Psoas muscle (tissue), 7 donors: ENCODE measurements at regions not wholly inside any gene's neighbourhood (a gene's known extent, or its start where the extent isn't known, plus 50 kb on each side); places are given as distances from the start of the nearest gene placed in this dataset.

ENCODE experiments used
- ATAC-seq, 4 donors: fragments of 200-7000 bp; cut with Tn5 transposase; one replicate each; pipeline ENCODE4 v1.9.1; 2020; ENCODE audit warnings: moderate library complexity in 3 of 4, mild to moderate bottlenecking in 2 of 4
- DNase-seq, 2 donors: peaks; one replicate each; pipeline ENCODE4 v3.0.0-alpha.2; 2020
- H3K27ac ChIP-seq: fragments of 200-600 bp; one replicate; pipeline ENCODE4 v1.8.0; 2022
- H3K27me3 ChIP-seq, 3 donors: fragments of 200-600 bp in 1 of 3; one replicate each; pipeline versions ENCODE4 v1.6.1 to v1.8.0; 2013 to 2022; ENCODE audit warnings: low read length in 2 of 3, mild to moderate bottlenecking in 2 of 3, moderate library complexity in 1 of 3; ENCODE audit not compliant: insufficient read depth in 3 of 3
- H3K36me3 ChIP-seq, 2 donors: fragments of 200-600 bp in 1 of 2; one replicate each; pipeline versions ENCODE4 v1.6.1 to v1.8.0; 2013 to 2022; ENCODE audit warnings: low read depth in 1 of 2, mild to moderate bottlenecking in 1 of 2, moderate library complexity in 1 of 2; ENCODE audit not compliant: insufficient read depth in 1 of 2
- H3K4me1 ChIP-seq: fragments of 200-600 bp; one replicate; pipeline ENCODE4 v1.8.0; 2022
- H3K4me3 ChIP-seq: fragments of 200-600 bp; one replicate; pipeline ENCODE4 v1.8.0; 2022; ENCODE audit warnings: mild to moderate bottlenecking
- H3K9me3 ChIP-seq: fragments of 200-600 bp; one replicate; pipeline ENCODE4 v1.8.0; 2022
- WGBS, 3 donors: extraction: QIAGEN DNeasy Blood & Tissue Kit; methylation state at CpG; one replicate each; pipeline versions ENCODE4 v1.1.6 to v1.1.7; 2013; 5-methylcytosine and 5-hydroxymethylcytosine counted together
- intact Hi-C, 2 donors: fragments of 100-400 bp; cut with DNase I; formaldehyde crosslinking; loops; one replicate each; pipeline versions ENCODE4 v1.11.0 to v1.14.2; 2022
- TF ChIP-seq, protein P1 (sequence below): fragments of 200-600 bp; IDR thresholded peaks from one replicate; pipeline ENCODE4 v1.8.0; 2022; ENCODE audit warnings: antibody characterized with exemption
- donor health status: healthy with polysubstance abuse.
- donor health status: DM: no; HTN: no; CAD: no; lungs with moderate emphysema.
- donor health status: Bipolar disorder and iron deficiency.
- donor health status: healthy.
- donor health status: DM: yes; HTN: yes; CAD: no.
- donor health status: DM: no; HTN: no; CAD: no.
- donor health status: DM: yes; HTN: yes; CAD: no.

DNA sequence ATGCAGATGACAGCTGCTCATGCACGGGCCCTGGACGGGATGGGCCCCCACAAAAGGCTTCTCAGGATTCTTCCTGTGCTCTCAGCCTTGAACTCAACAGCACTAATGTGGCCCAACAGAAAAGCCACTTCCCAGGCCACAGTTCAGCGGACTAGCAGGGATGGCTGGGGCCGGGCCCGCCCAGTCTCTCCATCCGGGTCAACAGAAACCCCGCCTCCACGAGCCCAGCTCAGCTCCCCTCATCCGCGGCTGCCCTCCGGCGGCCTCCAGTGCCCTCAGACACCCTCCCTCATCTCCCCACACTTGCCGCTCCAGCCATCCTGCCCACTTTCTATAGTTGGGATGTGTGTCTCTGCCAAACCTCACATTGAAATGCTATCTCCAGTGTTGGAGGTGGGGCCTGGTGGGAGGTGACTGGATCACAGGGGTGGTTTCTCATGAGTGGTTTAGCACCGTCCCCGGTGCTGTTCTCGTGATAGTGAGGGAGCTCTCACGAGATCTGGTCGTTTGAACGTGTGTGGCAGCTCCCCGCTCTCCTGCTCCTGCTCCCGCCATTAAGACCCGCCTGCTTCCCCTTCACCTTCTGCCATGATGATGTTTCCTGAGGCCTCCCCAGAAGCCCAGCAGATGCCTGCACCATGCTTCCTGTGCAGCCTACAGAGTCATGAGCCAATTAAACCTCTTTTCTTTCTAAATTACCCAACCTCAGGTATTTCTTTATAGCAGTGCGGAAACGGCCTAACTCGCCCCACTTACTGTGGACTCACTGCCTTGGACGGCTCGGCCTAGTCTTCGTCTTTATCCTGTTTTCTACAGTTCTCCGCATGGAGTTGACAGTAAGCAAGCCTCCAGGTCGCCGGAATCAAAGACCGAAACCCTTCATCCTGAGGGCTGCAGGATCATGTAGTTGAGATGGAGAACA is 169.9 kb upstream of the RNF32 start:
- ATAC-seq = no peak
- Histone ChIP-seq H3K4me1 (no peaks in the 10 kb centered on the region), H3K27me3 (no peaks in the 10 kb centered on the region), H3K36me3 (no peaks in the 10 kb centered on the region), H3K4me3 (no peak overlapping the region), H3K9me3 (no peaks in the 10 kb centered on the region), H3K27ac (no peak overlapping the region)
- 94 to 96% (median 95%) methylated on average over 31 to 32 of the region's 32 CpGs for WGBS, 3 donors
- intact Hi-C loops = loop anchor here (5.0 to 10.0 kb wide), 3 partner anchors 653 to 676 kb away; no protein-coding TSS in a partner anchor
- TF ChIP-seq, protein P1, sequence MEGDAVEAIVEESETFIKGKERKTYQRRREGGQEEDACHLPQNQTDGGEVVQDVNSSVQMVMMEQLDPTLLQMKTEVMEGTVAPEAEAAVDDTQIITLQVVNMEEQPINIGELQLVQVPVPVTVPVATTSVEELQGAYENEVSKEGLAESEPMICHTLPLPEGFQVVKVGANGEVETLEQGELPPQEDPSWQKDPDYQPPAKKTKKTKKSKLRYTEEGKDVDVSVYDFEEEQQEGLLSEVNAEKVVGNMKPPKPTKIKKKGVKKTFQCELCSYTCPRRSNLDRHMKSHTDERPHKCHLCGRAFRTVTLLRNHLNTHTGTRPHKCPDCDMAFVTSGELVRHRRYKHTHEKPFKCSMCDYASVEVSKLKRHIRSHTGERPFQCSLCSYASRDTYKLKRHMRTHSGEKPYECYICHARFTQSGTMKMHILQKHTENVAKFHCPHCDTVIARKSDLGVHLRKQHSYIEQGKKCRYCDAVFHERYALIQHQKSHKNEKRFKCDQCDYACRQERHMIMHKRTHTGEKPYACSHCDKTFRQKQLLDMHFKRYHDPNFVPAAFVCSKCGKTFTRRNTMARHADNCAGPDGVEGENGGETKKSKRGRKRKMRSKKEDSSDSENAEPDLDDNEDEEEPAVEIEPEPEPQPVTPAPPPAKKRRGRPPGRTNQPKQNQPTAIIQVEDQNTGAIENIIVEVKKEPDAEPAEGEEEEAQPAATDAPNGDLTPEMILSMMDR = no peak
- DNase-seq = no peak

- no peak for DNase-seq
- Histone ChIP-seq H3K27me3 (peaks cover 0 to 3% (median 0%) of the 10 kb centered on the region in 3 donors), H3K36me3 (no peaks in the 10 kb centered on the region), H3K4me1 (no peaks in the 10 kb centered on the region), H3K27ac (no peak overlapping the region), H3K9me3 (no peaks in the 10 kb centered on the region), H3K4me3 (no peak overlapping the region)
- ATAC-seq = no peak
- TF ChIP-seq, protein P1 = no peak
- intact Hi-C loops = no loop called here
- WGBS, 3 donors = 59 to 72% (median 59%) methylated on average over 11 of the region's 11 CpGs
Observed at GRCh38 chr7:156466955-156467625, 173.5 kb upstream of the RNF32 start.

GRCh38 chr7:156466272-156466671 is 174.3 kb upstream of the RNF32 start:
- Histone ChIP-seq H3K4me1 (no peaks in the 10 kb centered on the region), H3K27ac (no peak overlapping the region), H3K27me3 (peaks cover 0 to 3% (median 0%) of the 10 kb centered on the region in 3 donors), H3K36me3 (no peaks in the 10 kb centered on the region), H3K4me3 (no peak overlapping the region), H3K9me3 (no peaks in the 10 kb centered on the region)
- intact Hi-C loops = no loop called here
- DNase-seq (no peak), ATAC-seq (no peak)
- TF ChIP-seq, protein P1 = no peak
- 29 to 32% (median 31%) methylated on average over 13 of the region's 13 CpGs for WGBS, 3 donors

DNA sequence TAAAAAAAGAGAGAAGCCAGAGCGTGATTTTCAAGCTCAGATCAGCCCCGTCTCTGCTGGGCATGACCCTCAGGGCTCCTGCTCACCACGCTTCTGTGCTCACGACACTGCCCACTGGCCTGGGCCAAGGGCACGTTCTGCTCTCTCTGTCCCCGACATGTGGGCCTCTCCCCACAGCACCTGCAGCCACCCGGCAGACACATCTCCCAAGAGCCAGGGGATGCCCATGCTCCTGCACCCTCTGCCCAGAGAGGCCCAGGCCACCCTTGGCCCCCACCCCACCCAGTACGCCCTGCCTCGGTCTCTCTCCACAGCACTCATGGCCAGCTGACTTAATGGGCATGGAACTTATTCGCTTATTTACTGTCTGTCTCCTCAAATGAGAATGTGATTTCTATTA is 175.4 kb upstream of the RNF32 start:
- WGBS, 3 donors = 76 to 83% (median 79%) methylated on average over 10 of the region's 10 CpGs
- H3K4me1 ChIP-seq = no peaks in the 10 kb centered on the region
- no peaks in the 10 kb centered on the region for H3K9me3 ChIP-seq
- no peak overlapping the region for H3K27ac ChIP-seq
- TF ChIP-seq, protein P1 = no peak
- ATAC-seq (no peak), DNase-seq (no peak)
- H3K27me3 ChIP-seq = peaks cover 0 to 3% (median 0%) of the 10 kb centered on the region in 3 donors
- intact Hi-C loops = no loop called here
- no peaks in the 10 kb centered on the region for H3K36me3 ChIP-seq
- no peak overlapping the region for H3K4me3 ChIP-seq
